ENCODE measurements at regions not wholly inside any gene's neighbourhood (a gene's known extent, or its start where the extent isn't known, plus 50 kb on each side); places are given as distances from the start of the nearest gene placed in this dataset.

GRCh38 chr13:97140131-97140530, 82.0 kb upstream of the MBNL2 start:
- TF ChIP-seq GATA2 (IDR thresholded peaks at IDR 0.05; ENCODE audit: low read depth, low read length) (no peak), GATA3 (IDR thresholded peaks at IDR 0.05; ENCODE audit: low read depth, low read length) (no peak)
